GM13976 (cell line): ENCODE measurements at regions not wholly inside any gene's neighbourhood (a gene's known extent, or its start where the extent isn't known, plus 50 kb on each side); places are given as distances from the start of the nearest gene placed in this dataset.

Experiments used
- DNase-seq: peaks from one replicate; pipeline ENCODE4 v3.0.0; 2012; ENCODE audit warnings: low spot score
- in situ Hi-C: fragments of 300-500 bp; cut with MboI; formaldehyde crosslinking; loops from one replicate; pipeline ENCODE4 v1.12.0; 2022; ENCODE audit warnings: low sequenced_read_pairs, mixed read lengths, inconsistent platforms; ENCODE audit not compliant: unreplicated experiment
- TF ChIP-seq, protein P1 (sequence below): IDR thresholded peaks from 2 replicates; pipeline ENCODE4 v1.5.1; 2012; ENCODE audit warnings: borderline replicate concordance, mild to moderate bottlenecking; ENCODE audit not compliant: insufficient read depth; ENCODE audit errors: extremely low read depth, missing control alignments, control extremely low read depth

DNA sequence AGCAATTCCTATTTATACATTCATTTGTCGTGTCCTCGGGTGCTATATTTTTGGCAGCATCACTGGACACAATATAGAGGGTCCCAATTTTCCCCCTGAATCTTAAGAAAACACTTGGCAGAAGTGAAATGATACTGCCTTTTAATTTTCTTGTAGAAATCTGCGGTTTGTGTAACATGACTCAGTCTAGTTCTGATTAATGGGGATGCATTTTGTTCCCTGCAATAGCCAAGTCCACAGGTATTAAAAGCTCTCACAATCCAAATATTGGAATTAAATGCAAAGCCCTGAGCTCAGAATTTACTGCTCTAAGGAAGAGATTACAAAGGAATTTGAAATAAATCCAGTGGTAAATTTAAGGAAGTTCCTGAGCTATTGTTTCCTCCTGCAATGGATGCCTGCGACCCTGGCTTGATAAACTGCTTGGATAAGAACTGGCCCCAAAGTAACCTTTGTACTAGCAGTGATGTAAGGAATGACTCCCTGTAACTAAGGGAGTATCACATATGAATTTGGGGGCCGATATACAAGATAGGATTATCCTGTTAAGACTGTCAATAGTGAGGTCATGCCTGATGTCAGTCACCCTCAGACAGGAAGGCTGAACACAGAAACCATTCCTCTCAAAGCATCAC lies 349.7 kb upstream of the C1orf87 start:
- in situ Hi-C loops = no loop called here
- TF ChIP-seq, protein P1, sequence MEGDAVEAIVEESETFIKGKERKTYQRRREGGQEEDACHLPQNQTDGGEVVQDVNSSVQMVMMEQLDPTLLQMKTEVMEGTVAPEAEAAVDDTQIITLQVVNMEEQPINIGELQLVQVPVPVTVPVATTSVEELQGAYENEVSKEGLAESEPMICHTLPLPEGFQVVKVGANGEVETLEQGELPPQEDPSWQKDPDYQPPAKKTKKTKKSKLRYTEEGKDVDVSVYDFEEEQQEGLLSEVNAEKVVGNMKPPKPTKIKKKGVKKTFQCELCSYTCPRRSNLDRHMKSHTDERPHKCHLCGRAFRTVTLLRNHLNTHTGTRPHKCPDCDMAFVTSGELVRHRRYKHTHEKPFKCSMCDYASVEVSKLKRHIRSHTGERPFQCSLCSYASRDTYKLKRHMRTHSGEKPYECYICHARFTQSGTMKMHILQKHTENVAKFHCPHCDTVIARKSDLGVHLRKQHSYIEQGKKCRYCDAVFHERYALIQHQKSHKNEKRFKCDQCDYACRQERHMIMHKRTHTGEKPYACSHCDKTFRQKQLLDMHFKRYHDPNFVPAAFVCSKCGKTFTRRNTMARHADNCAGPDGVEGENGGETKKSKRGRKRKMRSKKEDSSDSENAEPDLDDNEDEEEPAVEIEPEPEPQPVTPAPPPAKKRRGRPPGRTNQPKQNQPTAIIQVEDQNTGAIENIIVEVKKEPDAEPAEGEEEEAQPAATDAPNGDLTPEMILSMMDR = no peak
- no peak for DNase-seq

DNA sequence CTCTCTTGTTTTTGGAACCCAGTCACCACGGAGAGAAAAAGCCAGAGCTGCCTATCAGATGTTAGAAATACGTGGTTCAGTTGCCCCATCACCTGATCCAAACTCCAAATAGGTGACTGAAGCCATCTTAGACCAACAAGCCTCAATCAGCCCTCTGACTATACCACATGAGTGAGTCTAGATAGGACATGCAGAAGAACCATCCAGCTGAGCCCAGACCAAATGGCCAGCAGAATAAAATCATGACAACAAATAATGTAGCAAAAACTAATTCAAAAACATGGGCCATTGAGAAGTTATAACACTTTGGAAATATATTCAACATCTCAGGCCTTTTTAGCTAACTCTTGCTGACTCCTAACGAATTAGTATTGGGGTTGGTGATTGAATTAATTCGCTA lies 348.4 kb upstream of the C1orf87 start:
- in situ Hi-C loops = no loop called here

DNA sequence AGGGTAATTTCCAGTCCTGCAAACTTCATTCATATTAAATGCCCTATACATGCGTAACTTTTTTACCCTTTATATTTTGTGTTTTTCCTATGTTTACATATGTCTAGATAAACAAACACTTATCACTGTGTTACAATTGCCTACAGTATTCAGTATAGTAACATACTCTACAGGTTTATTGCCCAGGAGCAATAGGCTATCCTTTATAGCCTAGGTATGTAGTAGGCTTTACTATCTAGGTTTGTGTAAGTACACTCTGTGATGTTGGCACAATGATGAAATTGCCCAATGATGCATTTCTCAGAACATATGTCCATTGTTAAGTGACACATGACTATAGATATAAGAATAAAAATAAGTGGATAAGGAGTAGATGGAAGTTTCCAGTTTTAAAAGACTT lies 345.5 kb upstream of the C1orf87 start:
- TF ChIP-seq, protein P1 = no peak
- no peak for DNase-seq

More for the DNA sequence above, 348.4 kb upstream of the C1orf87 start:
- TF ChIP-seq, protein P1 = no peak
- DNase-seq = no peak

DNA sequence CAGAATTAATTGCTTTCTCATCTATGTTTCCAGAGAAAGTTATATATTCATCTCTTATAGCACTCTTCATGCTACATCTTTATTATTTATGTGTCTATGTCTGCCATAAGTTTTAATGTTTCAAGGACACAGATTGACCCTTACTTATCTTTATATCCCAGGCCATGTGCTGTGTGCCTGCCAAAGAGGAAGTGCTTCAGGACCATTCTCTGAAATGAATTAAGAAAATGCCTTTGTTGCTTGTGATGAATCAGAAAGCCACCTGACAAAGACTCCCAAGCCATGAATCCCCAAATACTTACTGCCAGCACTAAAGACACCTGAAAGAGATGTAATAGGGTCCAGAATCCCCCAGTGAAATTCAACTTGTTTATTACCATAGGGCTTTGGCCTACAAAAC lies 342.1 kb upstream of the C1orf87 start:
- in situ Hi-C loops = no loop called here
- DNase-seq = no peak
- TF ChIP-seq, protein P1 = no peak

More for the DNA sequence above, 345.5 kb upstream of the C1orf87 start:
- in situ Hi-C loops = no loop called here

DNA sequence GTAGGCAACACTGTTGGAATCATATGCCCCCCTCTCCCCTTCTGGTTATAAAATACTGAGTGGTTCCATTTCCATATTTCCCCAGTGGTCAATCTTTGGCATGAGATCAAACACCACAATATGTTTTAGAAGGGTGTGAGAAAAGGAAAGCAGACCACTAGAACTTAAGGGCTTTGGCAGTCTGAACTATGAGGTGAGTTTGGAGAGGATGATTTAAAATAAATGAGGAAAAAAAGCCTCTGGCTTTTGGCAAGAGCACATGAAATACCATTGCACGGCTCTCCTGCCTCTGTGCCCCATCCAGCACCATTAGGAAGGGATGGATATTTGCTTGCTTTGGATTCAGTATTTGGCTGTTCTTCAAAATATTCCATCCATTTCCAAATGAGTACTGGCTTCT lies 339.5 kb upstream of the C1orf87 start:
- no peak for DNase-seq
- TF ChIP-seq, protein P1 = no peak
- in situ Hi-C loops = no loop called here

DNA sequence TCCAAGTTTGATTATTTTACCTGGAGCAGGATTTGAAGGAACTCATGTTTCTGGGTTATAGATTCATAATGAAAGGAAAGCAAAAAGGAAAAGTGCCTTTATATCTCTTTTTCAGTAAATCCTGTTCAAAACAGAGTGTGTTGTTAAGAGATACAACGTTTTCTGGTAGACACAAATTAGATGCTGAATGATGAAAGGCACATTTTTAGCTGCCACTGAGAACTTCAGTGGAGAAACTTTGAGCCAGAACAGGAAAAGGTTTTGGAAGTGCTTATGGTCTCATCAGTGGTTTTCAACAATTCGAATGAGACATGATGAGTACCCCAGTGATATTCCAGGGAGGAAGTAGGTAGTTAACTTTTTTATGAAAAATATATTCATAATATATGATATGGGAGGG lies 338.0 kb upstream of the C1orf87 start:
- in situ Hi-C loops = no loop called here
- TF ChIP-seq, protein P1 = no peak
- no peak for DNase-seq
